H1 (cell line): ENCODE measurements at regions not wholly inside any gene's neighbourhood (a gene's known extent, or its start where the extent isn't known, plus 50 kb on each side); places are given as distances from the start of the nearest gene placed in this dataset.

Source experiments
- CTCF ChIA-PET: fragments of 300-600 bp; sonication (Branson Sonifier 250); formaldehyde crosslinking; loops from one replicate; lab custom pipeline; 2021; ENCODE audit not compliant: partially characterized antibody; lab: Charles Lee
- POLR2A ChIA-PET: fragments of 300-600 bp; sonication (Branson Sonifier 250); formaldehyde crosslinking; loops from one replicate; lab custom pipeline; 2021; ENCODE audit warnings: inconsistent platforms; ENCODE audit not compliant: partially characterized antibody; lab: Charles Lee
- DNase-seq, 2 experiments: peaks; one replicate each; pipeline versions ENCODE4 v3.0.0 to v3.0.0-alpha.2; 2010 to 2022; ENCODE audit warnings: low spot score in 2 of 2, low read depth in 1 of 2, mixed read lengths in 1 of 2
- FAIRE-seq: peaks from 2 replicates; lab custom pipeline; 2011; peaks lifted over from hg19 to GRCh38; lab: Jason Lieb, UNC
- H2AFZ ChIP-seq: 2 replicates; pipeline ENCODE4 v1.8.1; 2012; ENCODE audit warnings: low read length, inconsistent platforms
- H2AK5ac ChIP-seq: 2 replicates; pipeline ENCODE4 v1.6.1; 2013; ENCODE audit warnings: low read depth, low read length
- H2BK120ac ChIP-seq: replicated peaks from 2 replicates; pipeline ENCODE3; 2013; ENCODE audit warnings: low read depth, low read length, inconsistent platforms
- H2BK12ac ChIP-seq: 2 replicates; pipeline ENCODE4 v1.6.1; 2013; ENCODE audit warnings: low read depth, low read length
- H2BK15ac ChIP-seq: 2 replicates; pipeline ENCODE4 v1.6.1; 2013; ENCODE audit warnings: low read length
- H2BK20ac ChIP-seq: 2 replicates; pipeline ENCODE4 v1.6.1; 2013; ENCODE audit warnings: low read length
- H2BK5ac ChIP-seq: 2 replicates; pipeline ENCODE4 v1.6.1; 2013; ENCODE audit warnings: low read depth, low read length
- H3K14ac ChIP-seq: 2 replicates; pipeline ENCODE4 v1.6.1; 2013; ENCODE audit warnings: inconsistent platforms; ENCODE audit not compliant: insufficient read length
- H3K18ac ChIP-seq: 2 replicates; pipeline ENCODE4 v1.6.1; 2013; ENCODE audit warnings: low read length; ENCODE audit errors: extremely low read depth
- H3K23ac ChIP-seq: 2 replicates; pipeline ENCODE4 v1.6.1; 2013; ENCODE audit warnings: inconsistent platforms; ENCODE audit not compliant: insufficient read length
- H3K23me2 ChIP-seq: 2 replicates; pipeline ENCODE4 v1.6.1; 2013; ENCODE audit warnings: low read depth, low read length
- H3K27ac ChIP-seq: 2 replicates; pipeline ENCODE4 v1.6.1; 2011; ENCODE audit warnings: low read depth, low read length, inconsistent platforms
- H3K27me3 ChIP-seq, 4 experiments: replicated peaks in 1 of 4; 1 replicate in 1 of 4; 2 replicates in 3 of 4; pipeline versions ENCODE4 v1.6.1 to v1.8.1; 2011 to 2013; ENCODE audit warnings: low read length in 3 of 4, mild to moderate bottlenecking in 3 of 4, inconsistent platforms in 2 of 4, mixed read lengths in 2 of 4, moderate library complexity in 1 of 4; ENCODE audit not compliant: control insufficient read depth in 3 of 4, insufficient read depth in 3 of 4; ENCODE audit errors: extremely low read depth in 1 of 4
- H3K36me3 ChIP-seq, 4 experiments: 2 replicates each; pipeline versions ENCODE4 v1.6.1 to v1.8.1; 2011 to 2013; ENCODE audit warnings: mild to moderate bottlenecking in 4 of 4, low read length in 3 of 4, moderate library complexity in 2 of 4, control low read depth in 1 of 4, inconsistent platforms in 1 of 4; ENCODE audit not compliant: insufficient read depth in 4 of 4, control insufficient read depth in 2 of 4
- H3K4ac ChIP-seq: replicated peaks from 2 replicates; pipeline ENCODE3; 2013; ENCODE audit warnings: low read length, low read depth, mixed read lengths, inconsistent platforms; ENCODE audit not compliant: insufficient read length
- H3K4me1 ChIP-seq, 4 experiments: replicated peaks in 1 of 4; 1 replicate in 1 of 4; 2 replicates in 3 of 4; pipeline versions ENCODE4 v1.6.1 to v1.8.1; 2011 to 2013; ENCODE audit warnings: low read length in 3 of 4, inconsistent platforms in 2 of 4, mixed read lengths in 1 of 4; ENCODE audit not compliant: insufficient read depth in 4 of 4, control insufficient read depth in 3 of 4
- H3K4me2 ChIP-seq, 2 experiments: 2 replicates each; pipeline versions ENCODE4 v1.6.1 to v1.8.1; 2011 to 2013; ENCODE audit warnings: low read depth in 2 of 2, low read length in 2 of 2, control low read depth in 1 of 2, inconsistent platforms in 1 of 2, mild to moderate bottlenecking in 1 of 2; ENCODE audit not compliant: insufficient read depth in 1 of 2
- H3K4me3 ChIP-seq, 4 experiments: fragments of 200-600, 300-600 bp in 1 of 4; sonication (generic), shearing (Covaris generic), sonication (Bioruptor Twin) in 1 of 4; 2 replicates each; pipeline versions ENCODE4 v1.5.1 to v1.8.1; 2011 to 2016; ENCODE audit warnings: low read length in 4 of 4, low read depth in 3 of 4, control low read depth in 2 of 4, inconsistent platforms in 2 of 4, mild to moderate bottlenecking in 2 of 4, mixed read lengths in 1 of 4, moderate library complexity in 1 of 4; ENCODE audit not compliant: insufficient read depth in 2 of 4; ENCODE audit errors: extremely low read depth in 1 of 4
- H3K56ac ChIP-seq: replicated peaks from 2 replicates; pipeline ENCODE3; 2013; ENCODE audit warnings: low read depth, mild to moderate bottlenecking, mixed read lengths, low read length, inconsistent platforms; ENCODE audit not compliant: insufficient read length
- H3K79me1 ChIP-seq: 2 replicates; pipeline ENCODE4 v1.6.1; 2013; ENCODE audit warnings: low read depth, low read length, control low read depth
- H3K79me2 ChIP-seq, 2 experiments: 2 replicates each; pipeline versions ENCODE4 v1.6.1 to v1.8.1; 2012 to 2013; ENCODE audit warnings: low read length in 2 of 2, mild to moderate bottlenecking in 2 of 2, inconsistent platforms in 1 of 2; ENCODE audit not compliant: insufficient read depth in 2 of 2, control insufficient read depth in 1 of 2
- H3K9ac ChIP-seq, 4 experiments: replicated peaks in 1 of 4; 1 replicate in 1 of 4; 2 replicates in 3 of 4; pipeline versions ENCODE4 v1.6.1 to v1.8.1; 2011 to 2013; ENCODE audit warnings: low read depth in 3 of 4, low read length in 3 of 4, control low read depth in 2 of 4, mild to moderate bottlenecking in 2 of 4, moderate library complexity in 2 of 4, inconsistent platforms in 1 of 4; ENCODE audit errors: extremely low read depth in 1 of 4
- H3K9me3 ChIP-seq, 2 experiments: 2 replicates each; pipeline versions ENCODE4 v1.6.1 to v1.8.1; 2012 to 2013; ENCODE audit warnings: mild to moderate bottlenecking in 2 of 2, moderate library complexity in 2 of 2, control low read depth in 1 of 2, inconsistent platforms in 1 of 2, low read depth in 1 of 2, low read length in 1 of 2, mixed read lengths in 1 of 2; ENCODE audit not compliant: insufficient read depth in 2 of 2
- H4K20me1 ChIP-seq, 2 experiments: replicated peaks in 1 of 2; 2 replicates each; pipeline versions ENCODE3 to v1.8.1; 2011 to 2013; ENCODE audit warnings: inconsistent platforms in 2 of 2, low read length in 2 of 2, mild to moderate bottlenecking in 1 of 2; ENCODE audit not compliant: insufficient read depth in 2 of 2, control insufficient read depth in 1 of 2
- H4K5ac ChIP-seq: 2 replicates; pipeline ENCODE4 v1.6.1; 2013; ENCODE audit warnings: low read length, low read depth, mixed read lengths, inconsistent platforms; ENCODE audit not compliant: insufficient read length
- H4K8ac ChIP-seq: 2 replicates; pipeline ENCODE4 v1.8.0; 2013; ENCODE audit warnings: mild to moderate bottlenecking, moderate library complexity, low read length, inconsistent platforms; ENCODE audit not compliant: insufficient read depth; ENCODE audit errors: extremely low read depth
- H4K91ac ChIP-seq: replicated peaks from 2 replicates; pipeline ENCODE3; 2013; ENCODE audit warnings: low read length, mixed read lengths, inconsistent platforms; ENCODE audit not compliant: insufficient read length
- ASH2L ChIP-seq: fragments of 200-600, 300-600 bp; sonication (generic); IDR thresholded peaks from one replicate; pipeline ENCODE4 v1.7.1; 2017; ENCODE audit warnings: low read length
- CEBPB ChIP-seq: IDR thresholded peaks from 2 replicates; pipeline ENCODE4 v1.6.1; 2012; ENCODE audit warnings: low read depth, low read length
- FOSL1 ChIP-seq: IDR thresholded peaks from 2 replicates; pipeline ENCODE4 v1.6.1; 2011; ENCODE audit warnings: mild to moderate bottlenecking, low read depth, low read length, moderate library complexity; ENCODE audit not compliant: insufficient read depth
- JUND ChIP-seq: IDR thresholded peaks from 2 replicates; pipeline ENCODE4 v1.6.1; 2011; ENCODE audit warnings: mild to moderate bottlenecking, improper control_type of control experiment, low read length
- NANOG ChIP-seq: IDR thresholded peaks from 2 replicates; pipeline ENCODE4 v1.6.1; 2011; ENCODE audit warnings: low read length, low read depth, mild to moderate bottlenecking, inconsistent platforms; ENCODE audit not compliant: insufficient read depth, poor library complexity, severe bottlenecking
- POLR2AphosphoS5 ChIP-seq: IDR thresholded peaks from 2 replicates; pipeline ENCODE4 v1.6.1; 2011; ENCODE audit warnings: low read depth, low read length
- RAD21 ChIP-seq, 2 experiments: IDR thresholded peaks in 1 of 2; conservative IDR thresholded peaks in 1 of 2; 2 replicates each; pipeline ENCODE4 v1.6.1; 2011; ENCODE audit warnings: low read depth in 2 of 2, low read length in 2 of 2, improper control_type of control experiment in 1 of 2, inconsistent platforms in 1 of 2, mild to moderate bottlenecking in 1 of 2, moderate library complexity in 1 of 2
- RBBP5 ChIP-seq: IDR thresholded peaks from 2 replicates; pipeline ENCODE4 v1.7.1; 2012; ENCODE audit warnings: low read depth, mild to moderate bottlenecking, inconsistent platforms, low read length, moderate library complexity, borderline replicate concordance
- RXRA ChIP-seq: IDR thresholded peaks from 2 replicates; pipeline ENCODE4 v1.6.1; 2011; ENCODE audit warnings: low read depth, mild to moderate bottlenecking, low read length, moderate library complexity; ENCODE audit not compliant: insufficient read depth
- SUZ12 ChIP-seq: fragments of 200-600 bp; sonication (generic); IDR thresholded peaks from 2 replicates; pipeline ENCODE4 v1.6.1; 2012; ENCODE audit warnings: mild to moderate bottlenecking, inconsistent platforms, low read length, moderate library complexity, mixed read lengths
- TBP ChIP-seq: IDR thresholded peaks from 2 replicates; pipeline ENCODE4 v1.6.1; 2011; ENCODE audit warnings: low read depth, low read length, improper control_type of control experiment
- WGBS, 2 experiments: shearing (Covaris generic) in 1 of 2; methylation state at CpG; one replicate each; pipeline versions ENCODE4 v1.1.6 to v1.1.7; 2013 to 2015; ENCODE audit warnings: low lambda C conversion rate in 2 of 2, mixed read lengths in 2 of 2, inconsistent platforms in 1 of 2, low coverage in 1 of 2, missing lambda C conversion rate in 1 of 2; ENCODE audit not compliant: insufficient replicate concordance in 2 of 2, insufficient coverage in 1 of 2, insufficient read length in 1 of 2; ENCODE audit errors: extremely low coverage in 1 of 2, missing lambda C conversion rate in 1 of 2; 5-methylcytosine and 5-hydroxymethylcytosine counted together
- TF ChIP-seq, protein P1 (sequence below): IDR thresholded peaks from 2 replicates; pipeline ENCODE4 v1.6.1; 2012; ENCODE audit warnings: low read length, inconsistent platforms

DNA sequence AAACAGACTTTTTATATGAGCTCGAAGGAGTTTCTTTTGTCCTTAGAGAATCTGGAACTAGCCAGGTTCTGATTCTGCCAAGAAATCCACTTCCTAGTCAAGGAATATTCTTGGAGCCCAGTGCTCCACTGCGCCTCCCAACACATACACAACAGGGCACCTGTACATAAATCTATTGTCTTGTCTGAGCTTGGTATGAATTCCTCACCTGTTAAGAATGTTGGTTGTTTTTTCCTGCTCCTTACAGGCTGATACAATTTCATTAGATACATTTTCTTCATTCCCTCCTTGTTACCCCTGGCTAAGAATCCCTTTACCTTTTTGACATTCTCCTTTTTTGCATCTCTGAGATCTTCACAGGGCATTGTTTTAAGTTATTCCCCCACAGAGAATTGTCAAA lies 56.0 kb upstream of the FZD7 start:
- H3K4me3 ChIP-seq, result no peak overlapping the region
- H3K56ac ChIP-seq, result no peak overlapping the region
- no peaks in the 10 kb centered on the region for H3K79me2 ChIP-seq
- FAIRE-seq (no peak), DNase-seq (no peak)
- no peak overlapping the region for H2AK5ac ChIP-seq
- H2BK15ac ChIP-seq, result no peak overlapping the region
- no peaks in the 10 kb centered on the region for H3K9me3 ChIP-seq
- no peak overlapping the region for H3K14ac ChIP-seq
- no peak overlapping the region for H3K18ac ChIP-seq
- peaks cover 0 to 48% (median 0%) of the 10 kb centered on the region in 4 experiments; a peak in 3 of 8 replicates for H3K36me3 ChIP-seq
- H3K4me1 ChIP-seq, result peaks cover 12 to 26% (median 18%) of the 10 kb centered on the region in 4 experiments; a peak in 6 of 7 replicates
- H3K79me1 ChIP-seq, result peaks cover 2% of the 10 kb centered on the region; the same call in 1 of the 2 replicates
- ChIA-PET POLR2A (interaction anchor here (0.8 to 2.3 kb wide), 7 partner anchors 11 to 210 kb away, joined by 3 to 12 read pairs (median 4); no protein-coding TSS in a partner anchor), CTCF (interaction anchor here (0.6 to 2.5 kb wide), 9 partner anchors 9 to 1706 kb away, joined by 3 to 12 read pairs (median 3); partner anchors contain the start of gene KIAA2012)
- H4K91ac ChIP-seq, result no peak overlapping the region
- H2BK12ac ChIP-seq, result no peak overlapping the region
- 48% methylated on average over 2 of the region's 2 CpGs; no CpG with 5 or more reads in 1 of the 2 experiments for WGBS, 2 experiments
- H3K27ac ChIP-seq, result no peak overlapping the region
- no peak overlapping the region for H3K9ac ChIP-seq
- no peak overlapping the region for H3K4ac ChIP-seq
- no peak overlapping the region for H3K23ac ChIP-seq
- H3K4me2 ChIP-seq, result peak overlapping the region; percentile 11 to 15; a peak in 1 of 4 replicates
- H4K5ac ChIP-seq, result no peak overlapping the region
- no peak overlapping the region for H2BK20ac ChIP-seq
- H4K8ac ChIP-seq, result no peak overlapping the region
- H3K23me2 ChIP-seq, result peaks cover 4% of the 10 kb centered on the region
- no peak overlapping the region for H2BK5ac ChIP-seq
- H2AFZ ChIP-seq, result no peak overlapping the region
- no peaks in the 10 kb centered on the region for H4K20me1 ChIP-seq
- H2BK120ac ChIP-seq, result no peak overlapping the region
- no peaks in the 10 kb centered on the region for H3K27me3 ChIP-seq
- TF ChIP-seq TBP, result no peak
- no peak for TF ChIP-seq RXRA
- no peak for TF ChIP-seq NANOG
- no peak for TF ChIP-seq JUND
- TF ChIP-seq RBBP5, result no peak
- no peak for TF ChIP-seq CEBPB
- no peak for TF ChIP-seq RAD21 (IDR thresholded peaks at IDR 0.05 in 1 of 2, conservative IDR thresholded peaks at IDR 0.05 in 1 of 2; ENCODE audit: low read depth in 2 of 2, low read length in 2 of 2)
- no peak for TF ChIP-seq FOSL1
- TF ChIP-seq SUZ12, result no peak
- TF ChIP-seq POLR2AphosphoS5, result no peak
- TF ChIP-seq, protein P1, sequence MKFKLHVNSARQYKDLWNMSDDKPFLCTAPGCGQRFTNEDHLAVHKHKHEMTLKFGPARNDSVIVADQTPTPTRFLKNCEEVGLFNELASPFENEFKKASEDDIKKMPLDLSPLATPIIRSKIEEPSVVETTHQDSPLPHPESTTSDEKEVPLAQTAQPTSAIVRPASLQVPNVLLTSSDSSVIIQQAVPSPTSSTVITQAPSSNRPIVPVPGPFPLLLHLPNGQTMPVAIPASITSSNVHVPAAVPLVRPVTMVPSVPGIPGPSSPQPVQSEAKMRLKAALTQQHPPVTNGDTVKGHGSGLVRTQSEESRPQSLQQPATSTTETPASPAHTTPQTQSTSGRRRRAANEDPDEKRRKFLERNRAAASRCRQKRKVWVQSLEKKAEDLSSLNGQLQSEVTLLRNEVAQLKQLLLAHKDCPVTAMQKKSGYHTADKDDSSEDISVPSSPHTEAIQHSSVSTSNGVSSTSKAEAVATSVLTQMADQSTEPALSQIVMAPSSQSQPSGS, result no peak
- no peak for TF ChIP-seq ASH2L
